ENCODE measurements at regions not wholly inside any gene's neighbourhood (a gene's known extent, or its start where the extent isn't known, plus 50 kb on each side); places are given as distances from the start of the nearest gene placed in this dataset.

GRCh38 chr15:98280284-98280975 lies 319.9 kb downstream of the ARRDC4 start:
- Histone ChIP-seq H3K36me3 (ENCODE audit: control insufficient read depth in 1 of 2, insufficient read depth in 2 of 2, low read length in 2 of 2) (no peaks in the 10 kb centered on the region), H3K4me2 (ENCODE audit: low read length) (no peak overlapping the region), H3K27me3 (ENCODE audit: insufficient read depth, low read length) (peaks cover 6% of the 10 kb centered on the region; the same call in 1 of the 2 replicates), H3K9me2 (ENCODE audit: insufficient read depth) (no peaks in the 10 kb centered on the region), H3K79me2 (ENCODE audit: insufficient read depth, low read length) (no peaks in the 10 kb centered on the region), H2AFZ (ENCODE audit: low read depth, low read length, poor library complexity, severe bottlenecking) (no peak overlapping the region), H3K9me3 (ENCODE audit: control insufficient read depth in 1 of 2, insufficient read depth in 1 of 2, low read depth in 1 of 2, low read length in 2 of 2) (no peaks in the 10 kb centered on the region), H4K20me1 (ENCODE audit: insufficient read depth) (no peaks in the 10 kb centered on the region), H3K4me3 (replicated peaks in 1 of 2; ENCODE audit: low read depth in 1 of 2, low read length in 2 of 2) (no peak overlapping the region), H3K4me1 (ENCODE audit: control insufficient read depth in 1 of 2, insufficient read depth in 2 of 2, low read length in 2 of 2) (no peaks in the 10 kb centered on the region), H3K27ac (ENCODE audit: low read depth, low read length) (no peak overlapping the region), H3K9ac (ENCODE audit: low read length) (no peak overlapping the region)
- ChIA-PET CTCF (no interaction called here), POLR2A (no interaction called here), RAD21 (ENCODE audit: low non-redundant PET in 1 of 2, low total read pairs in 2 of 2, uncharacterized antibody in 2 of 2, unreplicated experiment in 2 of 2) (no interaction called here)
- BruUV-seq (replicated peaks), result no TSS peak
- intact Hi-C loops (cut with micrococcal nuclease), result no loop called here
- DNase-seq (ENCODE audit: low read depth, low spot score), result no peak
- ATAC-seq, result no peak
- TF ChIP-seq RAD21 (IDR thresholded peaks at IDR 0.05; ENCODE audit: low read depth), result no peak

GRCh38 chr15:98281130-98281529 lies 320.6 kb downstream of the ARRDC4 start:
- no peaks in the 10 kb centered on the region for H3K79me2 ChIP-seq (ENCODE audit: insufficient read depth, low read length)
- POLR2A ChIA-PET, result no interaction called here
- H3K27me3 ChIP-seq (ENCODE audit: insufficient read depth, low read length), result peaks cover 7% of the 10 kb centered on the region; the same call in 1 of the 2 replicates
- H3K4me3 ChIP-seq (replicated peaks in 1 of 2; ENCODE audit: low read depth in 1 of 2, low read length in 2 of 2), result no peak overlapping the region
- ATAC-seq (no peak), DNase-seq (ENCODE audit: low read depth, low spot score) (no peak)
- no peak overlapping the region for H3K4me2 ChIP-seq (ENCODE audit: low read length)
- RAD21 ChIA-PET (ENCODE audit: low non-redundant PET in 1 of 2, low total read pairs in 2 of 2, uncharacterized antibody in 2 of 2, unreplicated experiment in 2 of 2), result no interaction called here
- no peaks in the 10 kb centered on the region for H3K4me1 ChIP-seq (ENCODE audit: control insufficient read depth in 1 of 2, insufficient read depth in 2 of 2, low read length in 2 of 2)
- BruUV-seq (replicated peaks), result no TSS peak
- H4K20me1 ChIP-seq (ENCODE audit: insufficient read depth), result no peaks in the 10 kb centered on the region
- CTCF ChIA-PET, result interaction anchor here (1.0 kb wide), 1 partner anchor 9 kb away, joined by 3 read pairs; no protein-coding TSS in a partner anchor
- no peak overlapping the region for H3K9ac ChIP-seq (ENCODE audit: low read length)
- H3K27ac ChIP-seq (ENCODE audit: low read depth, low read length), result no peak overlapping the region
- no peaks in the 10 kb centered on the region for H3K9me2 ChIP-seq (ENCODE audit: insufficient read depth)
- intact Hi-C loops (cut with micrococcal nuclease), result no loop called here
- H2AFZ ChIP-seq (ENCODE audit: low read depth, low read length, poor library complexity, severe bottlenecking), result no peak overlapping the region
- H3K9me3 ChIP-seq (ENCODE audit: control insufficient read depth in 1 of 2, insufficient read depth in 1 of 2, low read depth in 1 of 2, low read length in 2 of 2), result no peaks in the 10 kb centered on the region
- no peaks in the 10 kb centered on the region for H3K36me3 ChIP-seq (ENCODE audit: control insufficient read depth in 1 of 2, insufficient read depth in 2 of 2, low read length in 2 of 2)
- TF ChIP-seq TCF7L2 (IDR thresholded peaks at IDR 0.05; ENCODE audit: borderline replicate concordance, extremely low read depth, insufficient read depth, insufficient read length) (no peak), ZNF274 (IDR thresholded peaks at IDR 0.05; ENCODE audit: low read depth, low read length) (no peak), SIN3A (IDR thresholded peaks at IDR 0.05; ENCODE audit: low read depth) (no peak), EZH2 (IDR thresholded peaks at IDR 0.05) (no peak), JUND (IDR thresholded peaks at IDR 0.05) (no peak), ATF3 (IDR thresholded peaks at IDR 0.05) (no peak), POLR2A (IDR thresholded peaks at IDR 0.05; ENCODE audit: borderline replicate concordance, extremely low read depth, insufficient read depth, insufficient read length) (no peak), REST (IDR thresholded peaks at IDR 0.05; ENCODE audit: low read depth) (no peak), CTCF (IDR thresholded peaks at IDR 0.05 in 2 of 3, conservative IDR thresholded peaks at IDR 0.05 in 1 of 3; ENCODE audit: borderline replicate concordance in 1 of 3, insufficient read depth in 1 of 3, low read depth in 2 of 3, low read length in 2 of 3) (no peak), MAX (IDR thresholded peaks at IDR 0.05) (no peak), SP1 (IDR thresholded peaks at IDR 0.05; ENCODE audit: low read depth) (no peak), EGR1 (IDR thresholded peaks at IDR 0.05; ENCODE audit: low read depth) (no peak), SRF (IDR thresholded peaks at IDR 0.05; ENCODE audit: low read depth) (no peak), YY1 (IDR thresholded peaks at IDR 0.05; ENCODE audit: extremely low read depth, insufficient replicate concordance, low read depth, low read length) (no peak)
